BJ (cell line): ENCODE measurements at regions not wholly inside any gene's neighbourhood (a gene's known extent, or its start where the extent isn't known, plus 50 kb on each side); places are given as distances from the start of the nearest gene placed in this dataset.

ENCODE experiments used
- CTCF ChIA-PET: fragments of 350-600 bp; formaldehyde crosslinking; extraction: SDS; loops from one replicate; lab custom pipeline; 2021; ENCODE audit warnings: antibody characterized with exemption, inconsistent platforms; lab: Yijun Ruan, JAX
- POLR2A ChIA-PET: fragments of 300-600 bp; sonication (Branson Sonifier 250); formaldehyde crosslinking; extraction: SDS; loops from one replicate; lab custom pipeline; 2021; ENCODE audit warnings: antibody characterized with exemption; lab: Charles Lee
- DNase-seq: peaks from one replicate; pipeline ENCODE4 v3.0.0-alpha.2; 2011; ENCODE audit warnings: low read depth
- H3K27me3 ChIP-seq: 2 replicates; pipeline ENCODE4 v1.6.0; 2011; ENCODE audit warnings: low read length; ENCODE audit not compliant: control insufficient read depth, insufficient read depth
- H3K36me3 ChIP-seq: 2 replicates; pipeline ENCODE4 v1.5.1; 2011; ENCODE audit warnings: low read length; ENCODE audit not compliant: control insufficient read depth, insufficient read depth
- H3K4me3 ChIP-seq: 2 replicates; pipeline ENCODE4 v1.5.1; 2011; ENCODE audit warnings: low read depth, mild to moderate bottlenecking, control low read depth, low read length
- CTCF ChIP-seq: IDR thresholded peaks from 2 replicates; pipeline ENCODE4 v1.5.1; 2011; ENCODE audit warnings: low read depth, mild to moderate bottlenecking, control low read depth, inconsistent platforms, low read length, moderate library complexity; ENCODE audit not compliant: insufficient read depth

DNA sequence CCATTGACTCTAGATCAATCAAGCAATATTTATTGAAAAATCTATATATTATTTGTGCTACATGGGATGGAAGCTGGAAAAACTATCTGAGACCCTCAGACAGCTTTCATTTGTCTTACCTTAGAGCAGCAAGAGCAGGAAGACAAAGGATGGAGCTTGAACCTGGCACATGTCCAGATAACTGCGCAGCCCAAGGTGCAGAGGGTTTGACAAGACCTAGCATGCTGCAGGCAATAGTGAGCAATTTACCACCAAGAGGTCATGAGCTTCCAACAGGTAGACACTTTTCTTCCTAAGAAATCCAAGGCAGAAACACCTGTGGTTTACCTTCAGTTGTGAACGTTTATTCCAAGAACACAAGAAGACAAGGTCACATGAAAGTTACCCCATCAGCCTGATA lies 214.7 kb upstream of the NECTIN3 start:
- no peak overlapping the region for H3K4me3 ChIP-seq
- POLR2A ChIA-PET = no interaction called here
- CTCF ChIA-PET = no interaction called here
- H3K27me3 ChIP-seq = no peaks in the 10 kb centered on the region
- TF ChIP-seq CTCF = no peak
- no peaks in the 10 kb centered on the region for H3K36me3 ChIP-seq
- DNase-seq = no peak

GRCh38 chr3:110858549-110858948 lies 213.1 kb upstream of the NECTIN3 start:
- DNase-seq = no peak
- POLR2A ChIA-PET = no interaction called here
- no peaks in the 10 kb centered on the region for H3K36me3 ChIP-seq
- no peak for TF ChIP-seq CTCF
- CTCF ChIA-PET = no interaction called here
- H3K27me3 ChIP-seq = no peaks in the 10 kb centered on the region
- no peak overlapping the region for H3K4me3 ChIP-seq

DNA sequence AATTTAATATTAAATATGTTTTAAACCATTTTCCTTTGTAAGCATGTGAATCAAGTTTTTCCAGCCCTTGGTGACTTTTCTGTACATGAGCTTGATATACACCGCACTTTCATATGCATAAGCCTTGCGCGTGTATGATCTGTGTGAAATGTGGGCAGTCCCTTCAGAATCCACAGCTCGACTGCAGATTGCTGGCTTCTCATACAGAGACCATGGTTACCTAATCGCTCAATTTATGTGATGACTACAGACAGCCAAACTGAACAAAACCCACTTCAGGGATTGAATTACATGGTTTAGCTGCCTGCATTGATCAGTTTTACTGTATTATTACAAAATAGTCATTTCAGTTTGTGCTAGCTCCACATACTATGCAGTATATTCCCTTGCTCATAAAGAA lies 212.3 kb upstream of the NECTIN3 start:
- DNase-seq = no peak
- no peak for TF ChIP-seq CTCF
- Histone ChIP-seq H3K36me3 (no peaks in the 10 kb centered on the region), H3K27me3 (no peaks in the 10 kb centered on the region), H3K4me3 (no peak overlapping the region)
- POLR2A ChIA-PET = no interaction called here
- CTCF ChIA-PET = no interaction called here

GRCh38 chr3:110859993-110860392 lies 211.6 kb upstream of the NECTIN3 start:
- no peaks in the 10 kb centered on the region for H3K27me3 ChIP-seq
- no peaks in the 10 kb centered on the region for H3K36me3 ChIP-seq
- POLR2A ChIA-PET = no interaction called here
- TF ChIP-seq CTCF = no peak
- DNase-seq = no peak
- H3K4me3 ChIP-seq = no peak overlapping the region
- CTCF ChIA-PET = no interaction called here

GRCh38 chr3:110865934-110866333 lies 205.7 kb upstream of the NECTIN3 start:
- ChIA-PET POLR2A (no interaction called here), CTCF (no interaction called here)
- no peak for TF ChIP-seq CTCF
- Histone ChIP-seq H3K27me3 (no peaks in the 10 kb centered on the region), H3K4me3 (no peak overlapping the region), H3K36me3 (no peaks in the 10 kb centered on the region)
- no peak for DNase-seq
